Fibroblast of gingiva (primary cell): ENCODE measurements at regions not wholly inside any gene's neighbourhood (a gene's known extent, or its start where the extent isn't known, plus 50 kb on each side); places are given as distances from the start of the nearest gene placed in this dataset.

ENCODE experiments used
- DNase-seq: peaks from one replicate; pipeline ENCODE4 v3.0.0-alpha.2; 2011; ENCODE audit warnings: low read depth

GRCh38 chr2:8583400-8584173 is 98.3 kb upstream of the ID2 start:
- no peak for DNase-seq

- DNase-seq = no peak
These were observed 97.4 kb upstream of the ID2 start for GRCh38 chr2:8584174-8585066.

GRCh38 chr2:8586457-8587051 is 95.3 kb upstream of the ID2 start:
- no peak for DNase-seq

GRCh38 chr2:8587251-8587791 is 94.5 kb upstream of the ID2 start:
- no peak for DNase-seq

GRCh38 chr2:8587920-8588830 is 93.7 kb upstream of the ID2 start:
- no peak for DNase-seq

GRCh38 chr2:8588831-8589191 is 93.0 kb upstream of the ID2 start:
- DNase-seq = no peak

GRCh38 chr2:8589721-8590120 is 92.1 kb upstream of the ID2 start:
- no peak for DNase-seq

- no peak for DNase-seq
These were observed 90.9 kb upstream of the ID2 start for GRCh38 chr2:8590938-8591337.

- no peak for DNase-seq
These were observed 89.1 kb upstream of the ID2 start for GRCh38 chr2:8592736-8593135.

GRCh38 chr2:8593243-8593642 is 88.6 kb upstream of the ID2 start:
- DNase-seq = no peak

- DNase-seq = no peak
These were observed 87.0 kb upstream of the ID2 start for GRCh38 chr2:8594731-8595427.

- no peak for DNase-seq
These were observed 86.4 kb upstream of the ID2 start for GRCh38 chr2:8595428-8595805.

GRCh38 chr2:8595811-8596600 is 85.8 kb upstream of the ID2 start:
- DNase-seq = no peak

- no peak for DNase-seq
These were observed 84.8 kb upstream of the ID2 start for GRCh38 chr2:8597094-8597493.

- DNase-seq = no peak
These were observed 84.2 kb upstream of the ID2 start for GRCh38 chr2:8597559-8598225.

GRCh38 chr2:8598295-8599165 is 83.3 kb upstream of the ID2 start:
- peak; percentile 79 for DNase-seq

- no peak for DNase-seq
These were observed 82.2 kb upstream of the ID2 start for GRCh38 chr2:8599421-8600242.

- no peak for DNase-seq
These were observed 81.4 kb upstream of the ID2 start for GRCh38 chr2:8600456-8600855.
